Calu3 (cell line): ENCODE measurements at regions not wholly inside any gene's neighbourhood (a gene's known extent, or its start where the extent isn't known, plus 50 kb on each side); places are given as distances from the start of the nearest gene placed in this dataset.

Experiments
- BruUV-seq: library from RNA; stranded (reverse); fragments of 400-500 nt; replicated peaks from 2 replicates; lab custom pipeline; 2021; lab: Mats Ljungman, UMichigan
- CTCF ChIA-PET: fragments of 300-600 bp; sonication (Branson Sonifier 250); formaldehyde crosslinking; loops from one replicate; lab custom pipeline; 2022; ENCODE audit warnings: antibody characterized with exemption; lab: Charles Lee
- DNase-seq: peaks from one replicate; pipeline ENCODE4 v3.0.0; 2022
- H3K27ac Mint-ChIP-seq: one replicate; pipeline ENCODE4 v1.8.0; 2022; ENCODE audit warnings: mixed read lengths; ENCODE audit not compliant: unreplicated experiment
- H3K27me3 Mint-ChIP-seq: one replicate; pipeline ENCODE4 v1.8.0; 2022; ENCODE audit warnings: mixed read lengths; ENCODE audit not compliant: unreplicated experiment
- H3K36me3 Mint-ChIP-seq: one replicate; pipeline ENCODE4 v1.8.0; 2022; ENCODE audit warnings: mild to moderate bottlenecking, moderate library complexity, mixed read lengths; ENCODE audit not compliant: insufficient read depth, unreplicated experiment
- H3K4me1 Mint-ChIP-seq: one replicate; pipeline ENCODE4 v1.8.0; 2022; ENCODE audit warnings: mild to moderate bottlenecking, low read depth, mixed read lengths; ENCODE audit not compliant: unreplicated experiment
- H3K4me3 Mint-ChIP-seq: one replicate; pipeline ENCODE4 v1.8.0; 2022; ENCODE audit warnings: mild to moderate bottlenecking, low read depth, moderate library complexity, mixed read lengths; ENCODE audit not compliant: unreplicated experiment
- H3K9me3 Mint-ChIP-seq: one replicate; pipeline ENCODE4 v1.8.0; 2022; ENCODE audit warnings: low read depth, mixed read lengths; ENCODE audit not compliant: unreplicated experiment
- intact Hi-C: fragments of 100-400 bp; cut with micrococcal nuclease; formaldehyde crosslinking; loops from one replicate; pipeline ENCODE4 v1.10.0; 2022; ENCODE audit not compliant: unreplicated experiment
- TF ChIP-seq, protein P1 (sequence below): fragments of 200-600 bp; IDR thresholded peaks from one replicate; pipeline ENCODE4 v1.8.0; 2022; ENCODE audit warnings: antibody characterized with exemption; ENCODE audit not compliant: unreplicated experiment

GRCh38 chr11:129652835-129653234 lies 162.8 kb upstream of the TMEM45B start:
- TF ChIP-seq, protein P1, sequence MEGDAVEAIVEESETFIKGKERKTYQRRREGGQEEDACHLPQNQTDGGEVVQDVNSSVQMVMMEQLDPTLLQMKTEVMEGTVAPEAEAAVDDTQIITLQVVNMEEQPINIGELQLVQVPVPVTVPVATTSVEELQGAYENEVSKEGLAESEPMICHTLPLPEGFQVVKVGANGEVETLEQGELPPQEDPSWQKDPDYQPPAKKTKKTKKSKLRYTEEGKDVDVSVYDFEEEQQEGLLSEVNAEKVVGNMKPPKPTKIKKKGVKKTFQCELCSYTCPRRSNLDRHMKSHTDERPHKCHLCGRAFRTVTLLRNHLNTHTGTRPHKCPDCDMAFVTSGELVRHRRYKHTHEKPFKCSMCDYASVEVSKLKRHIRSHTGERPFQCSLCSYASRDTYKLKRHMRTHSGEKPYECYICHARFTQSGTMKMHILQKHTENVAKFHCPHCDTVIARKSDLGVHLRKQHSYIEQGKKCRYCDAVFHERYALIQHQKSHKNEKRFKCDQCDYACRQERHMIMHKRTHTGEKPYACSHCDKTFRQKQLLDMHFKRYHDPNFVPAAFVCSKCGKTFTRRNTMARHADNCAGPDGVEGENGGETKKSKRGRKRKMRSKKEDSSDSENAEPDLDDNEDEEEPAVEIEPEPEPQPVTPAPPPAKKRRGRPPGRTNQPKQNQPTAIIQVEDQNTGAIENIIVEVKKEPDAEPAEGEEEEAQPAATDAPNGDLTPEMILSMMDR: no peak
- Mint-ChIP-seq H3K36me3 (no peaks in the 10 kb centered on the region), H3K27me3 (no peaks in the 10 kb centered on the region), H3K9me3 (peaks cover 4% of the 10 kb centered on the region), H3K4me3 (no peak overlapping the region), H3K27ac (no peak overlapping the region), H3K4me1 (no peaks in the 10 kb centered on the region)
- CTCF ChIA-PET: no interaction called here
- BruUV-seq: no TSS peak
- DNase-seq: no peak
- intact Hi-C loops: loop anchor here (5.0 kb wide), 1 partner anchor 276 kb away; the partner anchor contains the start of gene BARX2

GRCh38 chr11:129655247-129655832 lies 160.3 kb upstream of the TMEM45B start:
- intact Hi-C loops: no loop called here
- Mint-ChIP-seq H3K27me3 (no peaks in the 10 kb centered on the region), H3K9me3 (peaks cover 4% of the 10 kb centered on the region), H3K27ac (no peak overlapping the region), H3K36me3 (no peaks in the 10 kb centered on the region), H3K4me1 (no peaks in the 10 kb centered on the region), H3K4me3 (no peak overlapping the region)
- BruUV-seq: no TSS peak
- DNase-seq: no peak
- CTCF ChIA-PET: no interaction called here
- TF ChIP-seq, protein P1: no peak

GRCh38 chr11:129657866-129658525 lies 157.7 kb upstream of the TMEM45B start:
- TF ChIP-seq, protein P1: no peak
- Mint-ChIP-seq H3K27me3 (no peaks in the 10 kb centered on the region), H3K4me1 (no peaks in the 10 kb centered on the region), H3K9me3 (peaks cover 4% of the 10 kb centered on the region), H3K27ac (no peak overlapping the region), H3K36me3 (no peaks in the 10 kb centered on the region), H3K4me3 (no peak overlapping the region)
- no peak for DNase-seq
- intact Hi-C loops: no loop called here
- CTCF ChIA-PET: no interaction called here
- BruUV-seq: no TSS peak

DNA sequence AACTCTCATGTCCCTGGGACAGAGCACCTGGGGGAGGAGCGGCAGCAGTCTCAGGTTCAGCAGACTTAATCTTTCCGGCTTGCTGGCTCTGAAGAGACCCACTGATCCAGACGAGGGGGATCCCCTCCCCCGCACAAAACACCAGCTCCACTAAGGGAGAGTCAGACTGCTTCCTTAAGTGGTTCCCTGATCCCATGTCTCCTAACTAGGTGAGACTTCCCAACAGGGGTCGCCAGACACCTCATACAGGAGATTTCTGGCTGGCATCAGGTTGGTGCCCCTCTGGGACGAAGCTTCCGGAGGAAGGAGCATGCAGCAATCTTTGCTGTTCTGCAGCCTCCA lies 157.2 kb upstream of the TMEM45B start:
- H3K4me3 Mint-ChIP-seq: no peak overlapping the region
- BruUV-seq: no TSS peak
- no peak for DNase-seq
- intact Hi-C loops: no loop called here
- peaks cover 4% of the 10 kb centered on the region for H3K9me3 Mint-ChIP-seq
- CTCF ChIA-PET: no interaction called here
- H3K27me3 Mint-ChIP-seq: no peaks in the 10 kb centered on the region
- no peak overlapping the region for H3K27ac Mint-ChIP-seq
- H3K36me3 Mint-ChIP-seq: no peaks in the 10 kb centered on the region
- TF ChIP-seq, protein P1: no peak
- no peaks in the 10 kb centered on the region for H3K4me1 Mint-ChIP-seq
